Loucy (cell line): ENCODE measurements at regions not wholly inside any gene's neighbourhood (a gene's known extent, or its start where the extent isn't known, plus 50 kb on each side); places are given as distances from the start of the nearest gene placed in this dataset.

Experiments used
- H2AFZ ChIP-seq: fragments of 200-600 bp; sonication (generic); 2 replicates; pipeline ENCODE4 v1.6.0; 2016; ENCODE audit warnings: antibody characterized with exemption, mild to moderate bottlenecking, low read length, moderate library complexity
- H3F3A ChIP-seq: fragments of 200-600 bp; 2 replicates; pipeline ENCODE4 v1.6.0; 2016; ENCODE audit warnings: antibody characterized with exemption, low read depth, mild to moderate bottlenecking
- H3K27me3 ChIP-seq: fragments of 200-600 bp; sonication (generic); 2 replicates; pipeline ENCODE4 v1.6.1; 2014; ENCODE audit warnings: low read length, mild to moderate bottlenecking; ENCODE audit not compliant: insufficient read depth, poor library complexity, severe bottlenecking
- H3K36me3 ChIP-seq: fragments of 200-600 bp; sonication (generic); 2 replicates; pipeline ENCODE4 v1.6.1; 2016; ENCODE audit warnings: low read length; ENCODE audit not compliant: insufficient read depth
- H3K4me1 ChIP-seq: fragments of 200-600 bp; sonication (generic); 2 replicates; pipeline ENCODE4 v1.5.1; 2014; ENCODE audit warnings: low read length, mild to moderate bottlenecking; ENCODE audit not compliant: insufficient read depth, poor library complexity, severe bottlenecking
- H3K4me2 ChIP-seq: fragments of 200-600 bp; sonication (generic); 2 replicates; pipeline ENCODE4 v1.6.0; 2014; ENCODE audit warnings: antibody characterized with exemption, low read length, low read depth, mild to moderate bottlenecking; ENCODE audit not compliant: poor library complexity, severe bottlenecking
- H3K4me3 ChIP-seq: fragments of 200-600 bp; sonication (generic); 2 replicates; pipeline ENCODE4 v1.5.1; 2014; ENCODE audit warnings: low read length, mild to moderate bottlenecking, mixed read lengths; ENCODE audit not compliant: poor library complexity, severe bottlenecking
- H3K79me2 ChIP-seq: fragments of 200-600 bp; sonication (generic); 2 replicates; pipeline ENCODE4 v1.6.1; 2014; ENCODE audit warnings: low read length; ENCODE audit not compliant: insufficient read depth
- H3K9ac ChIP-seq: fragments of 200-600 bp; sonication (generic); 2 replicates; pipeline ENCODE4 v1.6.0; 2014; ENCODE audit warnings: mild to moderate bottlenecking, low read depth, low read length, moderate library complexity; ENCODE audit not compliant: poor library complexity, severe bottlenecking
- H3K9me2 ChIP-seq: fragments of 200-600 bp; sonication (generic); replicated peaks from 2 replicates; pipeline ENCODE4 v1.6.1; 2016; ENCODE audit warnings: low read depth, low read length, mixed read lengths
- H3K9me3 ChIP-seq: fragments of 200-600 bp; sonication (generic); 2 replicates; pipeline ENCODE4 v1.6.1; 2014; ENCODE audit warnings: mild to moderate bottlenecking, antibody characterized with exemption, low read length, low read depth; ENCODE audit not compliant: insufficient read depth
- H4K20me1 ChIP-seq: fragments of 200-600 bp; sonication (generic); 2 replicates; pipeline ENCODE4 v1.6.0; 2014; ENCODE audit warnings: antibody characterized with exemption, low read length, mild to moderate bottlenecking; ENCODE audit not compliant: insufficient read depth, poor library complexity, severe bottlenecking
- CTCF ChIP-seq: fragments of 200-600 bp; sonication (generic); conservative IDR thresholded peaks from 2 replicates; pipeline ENCODE4 v1.5.1; 2014; ENCODE audit warnings: mild to moderate bottlenecking, antibody characterized with exemption, low read length
- EZH2phosphoT487 ChIP-seq: fragments of 200-600 bp; IDR thresholded peaks from 2 replicates; pipeline ENCODE4 v1.6.1; 2018; ENCODE audit warnings: antibody characterized with exemption, mild to moderate bottlenecking, moderate library complexity, borderline replicate concordance

- H2AFZ ChIP-seq, result no peak overlapping the region
- no peaks in the 10 kb centered on the region for H3K4me1 ChIP-seq
- no peaks in the 10 kb centered on the region for H3K9me2 ChIP-seq
- H3K9ac ChIP-seq, result no peak overlapping the region
- no peak overlapping the region for H3K4me3 ChIP-seq
- no peaks in the 10 kb centered on the region for H4K20me1 ChIP-seq
- no peaks in the 10 kb centered on the region for H3F3A ChIP-seq
- TF ChIP-seq CTCF (no peak), EZH2phosphoT487 (no peak)
- H3K79me2 ChIP-seq, result no peaks in the 10 kb centered on the region
- no peaks in the 10 kb centered on the region for H3K27me3 ChIP-seq
- H3K4me2 ChIP-seq, result no peak overlapping the region
- H3K9me3 ChIP-seq, result no peaks in the 10 kb centered on the region
- no peaks in the 10 kb centered on the region for H3K36me3 ChIP-seq
Observed at GRCh38 chr3:165640031-165640430, 197.2 kb downstream of the BCHE start.

- Histone ChIP-seq H3K9me2 (no peaks in the 10 kb centered on the region), H2AFZ (no peak overlapping the region), H3K9me3 (no peaks in the 10 kb centered on the region), H3K4me3 (no peak overlapping the region), H3K4me2 (no peak overlapping the region), H3F3A (no peaks in the 10 kb centered on the region), H3K79me2 (no peaks in the 10 kb centered on the region), H3K4me1 (no peaks in the 10 kb centered on the region), H3K27me3 (no peaks in the 10 kb centered on the region), H3K9ac (no peak overlapping the region), H4K20me1 (no peaks in the 10 kb centered on the region), H3K36me3 (no peaks in the 10 kb centered on the region)
- TF ChIP-seq EZH2phosphoT487 (no peak), CTCF (no peak)
Observed at GRCh38 chr3:165638034-165638433, 199.2 kb downstream of the BCHE start.

- H3K9me3 ChIP-seq, result no peaks in the 10 kb centered on the region
- no peaks in the 10 kb centered on the region for H3K27me3 ChIP-seq
- TF ChIP-seq EZH2phosphoT487, result no peak
- no peak for TF ChIP-seq CTCF
- H4K20me1 ChIP-seq, result no peaks in the 10 kb centered on the region
- H3K79me2 ChIP-seq, result no peaks in the 10 kb centered on the region
- H2AFZ ChIP-seq, result no peak overlapping the region
- no peaks in the 10 kb centered on the region for H3K36me3 ChIP-seq
- H3K4me3 ChIP-seq, result no peak overlapping the region
- no peaks in the 10 kb centered on the region for H3K9me2 ChIP-seq
- H3F3A ChIP-seq, result no peaks in the 10 kb centered on the region
- H3K4me1 ChIP-seq, result no peaks in the 10 kb centered on the region
- no peak overlapping the region for H3K4me2 ChIP-seq
- no peak overlapping the region for H3K9ac ChIP-seq
Observed at GRCh38 chr3:165636684-165637015, 200.6 kb downstream of the BCHE start.
